ENCODE measurements at regions not wholly inside any gene's neighbourhood (a gene's known extent, or its start where the extent isn't known, plus 50 kb on each side); places are given as distances from the start of the nearest gene placed in this dataset.

DNA sequence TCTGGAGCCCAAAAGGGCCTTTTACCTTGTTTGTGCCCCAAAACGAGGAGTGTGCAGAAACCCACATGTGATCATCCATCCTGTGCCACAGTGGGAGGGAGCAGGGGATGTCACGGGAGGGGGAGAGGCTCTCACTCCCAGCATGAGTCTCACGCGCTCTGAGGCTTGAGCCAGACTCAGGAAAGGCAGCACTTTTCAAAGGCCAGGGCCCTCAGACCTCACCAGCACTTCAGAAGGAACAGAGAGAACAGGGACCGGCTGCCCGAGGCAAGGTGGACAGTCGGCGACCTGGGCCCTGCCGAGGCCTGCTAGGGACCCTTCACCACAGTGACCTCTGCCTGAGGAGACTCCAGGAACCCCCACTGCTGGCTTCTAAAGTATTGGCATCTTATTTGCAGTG is 71.7 kb upstream of the WASF3 start:
- H3K56ac ChIP-seq (ENCODE audit: extremely low read depth, insufficient read depth, low read length) = no peak overlapping the region
- H3K9me1 ChIP-seq (ENCODE audit: insufficient read depth, low read length) = no peaks in the 10 kb centered on the region
- H2AK5ac ChIP-seq (ENCODE audit: low read depth, low read length) = no peak overlapping the region
- intact Hi-C loops (cut with micrococcal nuclease) (no loop called here), dilution Hi-C loops (cut with HindIII; ENCODE audit: low sequenced_read_pairs, unreplicated experiment) (no loop called here), in situ Hi-C loops (cut with MboI; ENCODE audit: low sequenced_read_pairs) (loop anchor here (5.0 kb wide), 2 partner anchors 207 to 303 kb away; no protein-coding TSS in a partner anchor)
- WGBS, 2 experiments (ENCODE audit: extremely low coverage in 2 of 2, insufficient read length in 1 of 2) = 40% methylated on average over 1 of the region's 9 CpGs; no CpG with 5 or more reads in 1 of the 2 experiments
- peaks cover 18% of the 10 kb centered on the region for H3K27me3 ChIP-seq (ENCODE audit: control insufficient read depth, insufficient read depth, low read length)
- H3K9ac ChIP-seq (ENCODE audit: low read depth, low read length) = no peak overlapping the region
- ATAC-seq (ENCODE audit: low read depth) (peak; percentile 32; the same call in 1 of the 2 replicates), DNase-seq (no peak)
- H3K79me1 ChIP-seq (ENCODE audit: low read depth in 1 of 2, low read length in 2 of 2) = no peaks in the 10 kb centered on the region
- H4K20me1 ChIP-seq (ENCODE audit: insufficient read depth, low read length) = no peaks in the 10 kb centered on the region
- H3K4ac ChIP-seq (ENCODE audit: low read depth, low read length) = no peak overlapping the region
- H3K4me2 ChIP-seq (ENCODE audit: low read depth, low read length) = no peak overlapping the region
- no peak overlapping the region for H2BK15ac ChIP-seq (ENCODE audit: low read depth, low read length)
- no peak overlapping the region for H3K27ac ChIP-seq (ENCODE audit: insufficient read depth, low read length)
- H3K9me3 ChIP-seq (ENCODE audit: control insufficient read depth, insufficient read depth, low read length) = no peaks in the 10 kb centered on the region
- no peak overlapping the region for H4K91ac ChIP-seq (ENCODE audit: insufficient read depth, low read depth, low read length)
- H2BK20ac ChIP-seq (ENCODE audit: low read depth, low read length) = no peak overlapping the region
- CTCF ChIA-PET = interaction anchor here (1.4 kb wide), 1 partner anchor 213 kb away, joined by 3 read pairs; no protein-coding TSS in a partner anchor
- H3K18ac ChIP-seq (ENCODE audit: low read depth, low read length) = no peak overlapping the region
- no peak overlapping the region for H4K8ac ChIP-seq (ENCODE audit: low read depth in 2 of 2, low read length in 2 of 2)
- H3K14ac ChIP-seq (replicated peaks; ENCODE audit: low read depth, low read length) = no peak overlapping the region
- H4K5ac ChIP-seq (ENCODE audit: low read depth, low read length) = no peak overlapping the region
- H2BK5ac ChIP-seq (ENCODE audit: low read depth, low read length, poor library complexity, severe bottlenecking) = no peak overlapping the region
- no TSS peak for BruUV-seq (replicated peaks)
- POLR2A ChIA-PET (ENCODE audit: unreplicated experiment) = no interaction called here
- TF ChIP-seq NFE2L2 (IDR thresholded peaks at IDR 0.05; ENCODE audit: low read depth, low read length) (no peak), MAZ (IDR thresholded peaks at IDR 0.05; ENCODE audit: borderline replicate concordance, low read depth, low read length) (no peak), MAFK (IDR thresholded peaks at IDR 0.05; ENCODE audit: low read depth, low read length) (no peak), POLR2A (IDR thresholded peaks at IDR 0.05; ENCODE audit: low read depth, low read length) (no peak)
- H3K23ac ChIP-seq (ENCODE audit: low read depth, low read length) = no peak overlapping the region
- H2AFZ ChIP-seq (replicated peaks; ENCODE audit: low read length, poor library complexity) = no peak overlapping the region
- no peak overlapping the region for H2AK9ac ChIP-seq (replicated peaks; ENCODE audit: low read depth, low read length, poor library complexity)
- H3K4me1 ChIP-seq (ENCODE audit: control insufficient read depth, insufficient read depth, low read length) = no peaks in the 10 kb centered on the region
- H3K36me3 ChIP-seq (ENCODE audit: control insufficient read depth, insufficient read depth, low read length) = no peaks in the 10 kb centered on the region
- H2BK120ac ChIP-seq (ENCODE audit: low read depth, low read length) = no peak overlapping the region
- H3K4me3 ChIP-seq (ENCODE audit: insufficient read depth, low read depth, low read length) = no peak overlapping the region

Data from IMR-90 (cell line).